NCI-H345 (cell line): ENCODE measurements at regions not wholly inside any gene's neighbourhood (a gene's known extent, or its start where the extent isn't known, plus 50 kb on each side); places are given as distances from the start of the nearest gene placed in this dataset.
"Not testable (repeated sequence)": the region's sequence is repeated elsewhere in the genome, so short reads cannot be mapped to it uniquely, and the experiment has no call there.

ENCODE experiments used
- DNase-seq: peaks from one replicate; lab custom pipeline; 2025; lab: John Stamatoyannopoulos, UW

DNA sequence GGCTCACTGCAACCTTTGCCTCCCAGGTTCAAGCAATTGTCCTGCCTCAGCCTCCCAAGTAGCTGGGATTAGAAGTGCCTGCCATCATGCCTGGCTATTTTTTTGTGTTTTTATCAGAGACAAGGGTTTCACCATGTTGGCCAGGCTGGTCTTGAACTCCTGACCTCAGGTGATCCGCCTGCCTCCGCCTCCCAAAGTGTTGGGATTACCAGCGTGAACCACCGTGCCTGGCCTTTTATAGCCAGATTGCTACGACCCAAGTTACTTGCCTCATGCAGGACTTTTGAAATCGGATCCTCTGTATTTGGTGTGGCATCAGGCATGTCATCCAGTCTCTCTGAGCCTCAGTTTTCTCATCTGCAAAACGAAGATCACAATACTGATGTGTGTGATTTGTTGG is 115.9 kb upstream of the MYCN start:
- not testable (repeated sequence) for DNase-seq

DNA sequence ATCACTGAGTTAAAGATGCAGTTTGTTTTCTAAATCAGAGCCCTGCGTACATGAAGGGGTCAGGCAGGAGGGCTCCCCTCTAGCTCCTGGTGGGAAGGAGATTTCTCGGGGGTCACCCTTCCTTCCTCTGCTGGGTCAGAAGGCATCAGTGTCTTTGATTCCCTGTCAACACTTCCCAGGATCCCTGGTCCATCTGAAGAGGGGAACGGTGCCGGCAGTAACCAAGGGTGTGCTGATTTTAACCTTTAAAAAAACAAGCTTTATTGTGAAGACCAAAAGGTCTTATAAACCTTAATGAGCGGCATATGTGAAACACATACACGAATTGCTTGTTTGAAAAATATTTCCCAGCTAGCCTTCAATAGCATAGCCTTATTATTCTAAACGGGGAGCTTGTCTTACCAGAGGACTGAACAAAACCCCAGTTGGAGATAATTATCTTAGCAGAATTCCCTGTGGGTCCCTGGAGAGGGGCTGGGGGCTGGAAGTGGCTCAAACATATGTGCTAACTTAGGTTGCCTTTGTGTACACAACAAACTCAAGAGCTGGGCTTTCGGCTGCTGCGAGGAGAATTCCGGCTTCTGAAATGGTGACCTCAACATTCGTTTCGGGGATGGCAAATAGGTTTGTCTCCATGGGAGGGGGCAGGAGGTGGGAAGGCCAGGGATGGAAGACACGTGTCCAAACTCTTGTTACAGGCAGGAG is 114.9 kb upstream of the MYCN start:
- DNase-seq = no peak

DNA sequence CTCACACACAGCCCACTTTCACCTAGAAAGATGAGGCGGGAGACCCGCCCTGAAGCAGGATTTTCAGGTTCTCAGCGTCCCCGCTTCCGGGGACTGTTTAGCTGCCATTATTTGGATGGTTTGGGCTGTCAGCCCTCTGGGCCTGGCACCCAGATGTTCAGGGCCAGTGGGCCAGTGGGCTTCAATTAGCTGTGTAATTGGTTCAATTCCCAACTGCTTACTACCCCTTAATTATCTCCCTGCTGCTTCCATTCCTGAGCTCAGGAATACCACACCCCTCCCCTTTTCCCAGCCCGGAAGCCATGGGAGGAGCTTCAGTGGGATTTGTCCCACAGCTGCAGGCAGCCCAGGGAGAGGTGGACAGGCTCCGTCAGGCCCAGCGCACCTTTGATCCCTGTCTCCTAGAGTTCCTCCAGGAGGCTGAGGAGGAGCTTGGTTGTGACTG is 114.1 kb upstream of the MYCN start:
- DNase-seq = no peak

DNA sequence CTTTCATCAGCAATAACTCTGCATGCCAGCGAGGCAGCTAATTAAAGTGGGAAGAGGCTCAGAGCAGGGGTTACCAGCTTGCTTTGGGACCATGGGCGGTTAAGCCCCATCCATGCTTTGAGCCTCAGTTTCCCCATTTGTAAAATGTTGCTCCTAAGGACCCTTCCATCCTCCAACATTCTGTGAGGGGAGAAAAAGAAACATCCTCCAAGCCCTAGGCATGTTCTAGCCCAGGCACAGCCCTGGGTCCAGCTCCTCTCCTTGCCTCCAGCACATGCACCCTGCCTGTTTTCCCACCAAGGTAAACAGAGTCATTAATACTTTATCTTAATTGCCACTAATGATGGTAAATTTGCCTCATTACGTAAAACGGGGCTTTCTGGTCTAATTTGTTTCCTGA is 113.3 kb upstream of the MYCN start:
- no peak for DNase-seq

DNA sequence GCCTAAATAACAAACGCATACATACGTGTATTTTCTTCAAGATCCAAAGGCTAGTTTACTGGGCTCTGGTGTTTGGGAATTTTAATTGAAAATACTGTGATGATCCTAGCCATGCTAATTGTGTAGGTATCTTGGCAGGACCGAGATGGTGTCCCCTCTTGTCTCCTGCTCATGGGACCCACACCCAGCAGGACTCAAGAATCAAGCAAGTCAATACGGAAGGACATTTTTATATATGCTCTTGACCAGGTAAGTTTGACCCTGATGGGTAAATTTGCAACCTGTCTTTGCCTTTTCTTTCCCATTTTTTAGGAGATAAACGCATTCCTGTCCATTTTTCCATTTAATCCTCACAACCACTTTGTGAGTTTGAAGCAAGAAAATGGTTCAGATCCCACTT is 111.8 kb upstream of the MYCN start:
- no peak for DNase-seq

DNA sequence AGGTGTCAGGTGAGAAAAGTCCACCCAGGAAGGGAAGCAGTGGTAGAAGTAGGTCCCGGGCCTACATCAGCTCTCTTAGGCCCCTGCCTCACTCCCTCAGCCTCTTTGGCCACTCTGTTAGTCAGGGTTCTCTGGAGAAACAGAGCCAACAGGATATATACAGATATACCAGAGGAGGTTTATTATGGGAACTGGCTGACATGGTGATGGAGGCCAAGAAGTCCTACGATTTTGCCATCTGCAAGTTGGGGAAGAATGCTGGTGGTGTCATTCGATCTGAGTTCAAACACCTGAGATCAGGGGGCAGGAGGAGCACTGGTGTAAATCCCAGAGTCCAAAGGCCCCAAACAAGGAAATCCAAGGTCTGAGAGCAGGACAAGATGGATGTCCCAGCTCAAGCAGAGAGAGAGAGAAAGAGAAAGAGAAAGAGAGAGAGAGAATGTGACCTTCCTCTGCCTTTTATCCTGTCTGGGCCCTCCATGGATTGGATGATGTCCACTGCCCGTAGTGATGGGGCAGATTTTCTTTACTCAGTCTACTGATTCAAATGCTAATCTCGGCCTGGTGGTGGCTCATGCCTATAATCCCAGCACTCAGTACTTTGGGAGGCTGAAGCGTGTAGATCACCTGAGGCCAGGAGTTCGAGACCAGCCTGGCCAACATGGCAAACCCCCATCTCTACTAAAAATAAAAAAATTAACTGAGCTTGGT is 111.1 kb upstream of the MYCN start:
- DNase-seq = no peak

DNA sequence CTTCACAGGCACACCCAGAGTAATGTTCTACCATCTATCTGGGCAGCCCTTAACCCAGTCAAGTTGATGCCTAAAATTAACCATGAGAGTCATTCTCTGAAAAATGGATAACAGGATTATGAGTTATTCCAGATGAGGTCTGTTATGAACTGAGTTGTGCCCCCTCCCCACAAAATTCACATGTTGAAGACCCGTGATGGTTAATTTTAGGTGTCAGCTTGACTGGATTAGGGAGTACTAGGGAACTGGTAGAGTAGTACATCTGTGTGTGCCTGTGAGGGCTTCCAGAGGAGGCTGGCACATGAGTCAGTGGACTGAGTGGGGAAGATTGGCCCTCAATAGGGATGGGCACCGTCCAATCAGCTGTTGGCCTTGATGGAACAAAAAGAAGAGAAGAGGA is 110.4 kb upstream of the MYCN start:
- DNase-seq = no peak

DNA sequence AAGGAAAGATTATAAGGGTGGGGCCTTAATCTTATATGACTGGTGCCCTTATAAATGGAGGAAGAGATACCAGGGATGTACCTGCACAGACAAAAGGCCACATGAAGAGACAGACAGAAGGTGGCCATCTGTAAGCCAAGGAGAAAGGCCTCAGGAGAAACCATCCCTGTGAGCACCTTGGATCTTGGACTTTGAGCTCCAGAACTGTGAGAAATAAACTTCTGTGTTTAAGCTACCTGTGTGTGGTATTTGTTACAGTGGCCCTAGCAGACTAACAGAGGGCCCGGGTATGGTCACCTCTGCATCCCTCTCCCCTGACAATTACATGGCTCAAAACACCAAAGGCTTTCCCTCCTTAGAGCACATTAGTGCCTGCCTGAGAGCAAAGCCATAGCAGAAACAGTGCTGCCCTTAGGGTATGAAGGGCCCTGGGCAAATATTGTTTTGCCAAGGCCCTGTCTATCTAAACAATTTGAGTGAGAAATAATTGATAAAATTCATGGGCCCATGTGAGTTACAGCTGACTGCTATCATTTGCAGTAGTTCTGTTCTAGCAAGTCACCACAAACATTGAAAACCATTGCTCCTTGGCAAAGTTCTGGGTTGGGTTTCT is 109.3 kb upstream of the MYCN start:
- DNase-seq = no peak

DNA sequence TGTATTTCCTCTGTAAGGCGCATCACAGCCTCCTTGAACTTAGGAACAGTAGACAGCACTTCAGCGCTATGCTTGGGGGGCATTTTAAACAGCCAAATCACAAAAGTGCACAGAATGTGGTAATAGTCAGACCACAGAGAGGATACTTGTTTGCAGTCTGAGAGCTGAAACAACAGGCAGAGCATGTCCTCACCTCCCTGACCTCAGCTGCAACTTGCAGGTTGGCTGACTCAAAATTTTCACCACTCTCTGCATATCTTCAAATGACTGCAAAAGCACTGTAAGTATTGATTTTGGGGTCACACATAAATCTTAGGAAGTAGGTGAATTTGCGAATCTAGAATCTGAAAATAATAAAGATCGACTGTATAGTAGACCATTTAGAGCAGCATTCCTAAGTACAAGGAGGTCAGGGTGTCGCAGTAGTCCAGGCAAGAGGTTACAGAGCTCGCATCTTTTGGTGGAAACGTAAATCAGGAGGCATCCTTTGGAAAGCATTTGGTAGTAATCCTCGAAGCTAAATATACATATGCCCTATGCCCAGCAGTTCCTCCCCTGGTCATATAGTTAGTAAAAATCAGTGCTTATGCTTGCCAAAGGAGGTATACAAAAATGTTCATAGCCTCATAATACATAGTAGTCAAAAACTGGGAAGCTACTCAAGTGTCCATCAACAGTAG is 108.2 kb upstream of the MYCN start:
- no peak for DNase-seq

DNA sequence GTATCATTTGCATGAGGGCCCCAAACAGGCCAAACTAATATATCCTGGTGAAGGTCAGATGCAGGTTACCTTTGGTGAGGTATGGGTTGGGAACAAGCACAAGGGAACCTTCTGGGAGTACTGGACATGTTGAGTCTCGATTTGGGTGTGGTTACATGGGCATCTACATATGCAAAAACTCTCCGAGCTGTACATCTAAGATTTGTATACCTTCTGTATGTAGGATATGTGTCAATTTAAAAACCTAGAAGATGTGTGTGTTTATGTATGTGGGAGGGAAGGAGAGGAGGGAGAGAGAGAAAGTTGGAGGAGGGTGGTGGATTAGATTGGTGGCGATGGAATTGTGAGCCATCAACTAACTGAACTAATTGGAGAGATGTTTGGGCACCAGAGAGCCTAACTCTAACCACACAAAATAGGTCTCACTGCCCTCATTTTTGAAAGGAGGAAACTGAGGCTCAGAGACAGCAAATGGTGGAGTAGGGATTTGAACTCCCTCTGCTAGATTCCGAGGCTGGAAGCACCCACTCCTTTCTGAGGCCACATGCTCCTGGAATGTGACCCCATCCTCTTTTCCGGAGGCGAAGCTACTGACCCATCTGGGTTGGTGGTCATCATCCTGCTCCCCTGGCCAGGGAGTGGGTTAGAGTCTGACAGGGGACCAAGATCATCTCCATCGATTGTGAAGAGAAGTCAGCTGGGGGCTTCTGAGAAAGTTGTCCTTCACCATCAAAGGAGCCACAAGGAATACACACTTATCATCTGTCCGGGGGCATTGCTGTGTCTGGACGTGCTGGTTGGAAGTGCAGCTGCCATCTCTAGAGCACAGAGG is 107.3 kb upstream of the MYCN start:
- no peak for DNase-seq

DNA sequence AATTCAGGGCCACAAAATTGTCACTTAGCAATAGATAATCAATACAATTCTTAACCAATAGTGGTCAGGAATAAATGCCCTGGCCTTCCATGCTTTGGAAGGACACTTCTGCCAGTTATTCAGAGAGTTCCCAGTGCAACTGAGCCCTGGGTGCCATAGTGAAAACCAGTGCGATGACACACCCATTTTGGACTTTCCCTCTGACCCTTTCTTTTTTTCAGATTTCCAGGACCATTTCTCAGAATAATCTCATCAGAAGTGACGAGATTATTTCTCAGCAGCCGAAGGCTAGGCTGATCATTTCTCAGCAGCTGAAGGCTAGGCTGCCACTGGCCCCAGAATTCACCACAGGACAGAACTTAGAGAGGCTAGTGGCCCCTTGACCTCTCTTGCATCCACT is 106.6 kb upstream of the MYCN start:
- no peak for DNase-seq

DNA sequence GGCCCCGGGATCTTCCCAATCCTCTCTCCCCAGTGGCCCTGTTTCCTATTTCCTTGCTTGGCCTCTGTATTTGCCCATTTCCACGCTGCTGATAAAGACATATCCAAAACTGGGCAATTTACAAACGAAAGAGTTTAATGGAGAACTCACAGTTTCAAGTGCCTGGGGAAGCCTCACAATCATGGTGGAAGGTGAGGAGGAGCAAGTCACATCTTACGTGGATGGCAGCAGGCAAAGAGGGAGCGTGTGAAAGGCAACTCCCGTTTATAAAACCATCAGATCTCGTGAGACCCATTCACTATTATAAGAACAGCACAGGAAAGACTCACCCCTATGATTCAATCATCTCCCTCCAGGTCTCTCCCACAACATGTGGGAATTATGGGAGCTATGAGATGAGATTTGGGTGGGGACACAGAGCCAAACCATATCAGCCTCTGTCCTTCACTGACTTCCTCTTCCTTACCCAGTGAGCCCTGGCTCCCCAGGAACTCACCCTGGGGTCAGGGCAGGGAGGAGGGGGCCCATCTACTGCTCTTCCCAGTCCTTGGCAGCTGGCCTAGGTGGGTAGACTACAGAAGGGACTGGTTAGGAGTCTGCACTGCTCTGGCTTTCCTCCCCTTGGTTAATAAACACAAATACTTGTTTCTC is 105.8 kb upstream of the MYCN start:
- no peak for DNase-seq

DNA sequence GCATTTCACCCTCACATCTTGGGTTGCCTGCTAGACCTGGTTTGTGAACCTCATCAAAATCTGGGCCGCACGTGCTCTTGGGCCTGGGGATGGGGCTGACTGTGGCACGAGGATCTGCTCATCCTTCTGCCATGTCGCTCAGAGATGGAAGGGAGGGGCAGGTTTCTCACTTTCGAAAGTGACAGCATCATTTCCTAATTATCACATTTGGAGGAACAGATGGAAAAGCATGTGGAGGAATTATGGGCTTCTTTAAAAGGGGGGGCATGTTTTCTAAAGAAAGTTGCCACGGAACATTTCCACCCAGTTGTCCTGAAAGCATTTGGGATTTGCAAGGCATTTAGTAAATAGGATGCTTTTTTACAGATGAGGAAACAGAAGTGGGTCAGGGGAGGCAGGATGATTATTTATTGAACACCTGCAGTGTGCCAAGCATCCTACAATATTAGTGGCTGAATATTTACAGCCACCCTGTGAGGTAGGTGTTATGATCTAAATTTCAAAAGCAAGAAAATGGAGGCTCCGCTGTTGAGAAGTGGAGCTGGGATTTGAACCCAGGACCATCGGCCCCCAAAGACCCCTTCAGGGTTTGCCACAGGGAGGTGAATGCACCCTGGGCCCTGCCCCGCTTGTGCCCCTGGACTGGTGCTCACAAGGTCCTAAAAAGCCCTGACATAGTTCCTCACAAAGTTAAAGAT is 104.2 kb upstream of the MYCN start:
- no peak for DNase-seq

DNA sequence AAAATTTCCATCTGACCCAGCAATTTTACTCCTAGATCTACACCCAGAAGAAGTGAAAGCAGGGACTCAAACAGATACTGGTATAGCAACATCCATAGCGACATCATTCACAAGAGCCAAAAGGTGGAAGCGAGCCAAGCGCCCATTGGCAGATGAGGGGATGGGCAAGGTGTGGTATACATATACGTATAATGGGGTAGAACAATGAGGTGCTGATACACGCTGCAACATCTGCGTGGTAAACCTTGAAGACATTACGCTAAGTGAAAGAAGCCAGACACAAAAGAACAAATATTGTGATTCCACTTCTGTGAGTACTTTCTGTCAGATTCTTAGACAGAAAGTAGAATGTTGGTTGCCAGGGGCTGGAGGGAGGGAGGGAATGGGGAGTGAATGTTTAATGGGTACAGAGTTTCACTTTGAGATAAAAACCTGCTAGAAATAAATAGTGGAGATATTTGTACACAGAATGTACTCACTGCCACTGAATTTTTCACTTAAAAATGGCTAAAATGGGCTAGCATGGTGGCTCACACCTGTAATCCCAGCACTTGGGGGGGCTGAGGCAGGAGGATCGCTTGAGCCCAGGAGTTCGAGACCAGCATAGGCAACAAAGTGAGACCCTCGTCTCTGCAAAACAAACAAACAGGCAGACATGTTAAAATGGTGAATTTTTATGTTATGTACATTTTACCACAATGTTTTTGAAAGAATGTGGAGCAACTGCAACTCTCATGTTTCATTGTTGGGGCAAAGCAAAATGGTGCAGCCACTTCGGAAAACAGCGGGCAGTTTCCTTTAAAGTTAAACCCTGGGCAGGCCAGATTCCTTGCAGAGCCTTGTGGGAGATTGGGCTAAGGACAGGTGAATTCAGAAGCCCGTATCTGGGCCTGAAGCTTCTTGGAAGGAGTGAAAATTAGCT is 103.4 kb upstream of the MYCN start:
- no peak for DNase-seq

DNA sequence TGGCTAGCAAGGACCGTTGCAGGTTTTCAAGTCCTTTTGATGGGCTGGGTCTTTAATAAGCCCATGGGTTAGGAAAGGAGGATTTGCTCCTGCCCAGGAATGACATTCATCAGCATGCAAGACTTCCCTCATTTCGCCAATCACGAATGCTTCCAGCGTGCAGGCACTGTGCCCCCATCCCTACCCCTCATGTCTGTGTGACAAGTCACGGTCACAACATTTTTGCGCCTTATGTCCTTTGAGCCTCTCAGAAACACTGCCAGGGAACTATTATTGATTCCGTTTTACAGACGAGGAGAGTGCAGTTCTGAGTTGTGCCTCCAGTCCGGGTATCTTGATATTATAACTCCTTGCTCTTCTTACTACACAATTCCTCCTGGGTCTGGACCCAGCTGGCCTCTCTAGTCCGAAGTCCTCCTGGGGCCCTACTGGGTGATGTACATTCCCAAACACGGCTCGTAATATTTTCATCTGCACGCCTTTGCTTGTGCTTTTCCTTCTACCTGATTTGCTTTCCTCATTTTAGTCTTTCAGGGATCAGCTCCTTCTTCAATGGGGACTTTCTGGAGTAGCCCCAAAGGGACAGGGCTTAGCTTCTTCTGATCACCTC is 101.8 kb upstream of the MYCN start:
- DNase-seq = no peak

DNA sequence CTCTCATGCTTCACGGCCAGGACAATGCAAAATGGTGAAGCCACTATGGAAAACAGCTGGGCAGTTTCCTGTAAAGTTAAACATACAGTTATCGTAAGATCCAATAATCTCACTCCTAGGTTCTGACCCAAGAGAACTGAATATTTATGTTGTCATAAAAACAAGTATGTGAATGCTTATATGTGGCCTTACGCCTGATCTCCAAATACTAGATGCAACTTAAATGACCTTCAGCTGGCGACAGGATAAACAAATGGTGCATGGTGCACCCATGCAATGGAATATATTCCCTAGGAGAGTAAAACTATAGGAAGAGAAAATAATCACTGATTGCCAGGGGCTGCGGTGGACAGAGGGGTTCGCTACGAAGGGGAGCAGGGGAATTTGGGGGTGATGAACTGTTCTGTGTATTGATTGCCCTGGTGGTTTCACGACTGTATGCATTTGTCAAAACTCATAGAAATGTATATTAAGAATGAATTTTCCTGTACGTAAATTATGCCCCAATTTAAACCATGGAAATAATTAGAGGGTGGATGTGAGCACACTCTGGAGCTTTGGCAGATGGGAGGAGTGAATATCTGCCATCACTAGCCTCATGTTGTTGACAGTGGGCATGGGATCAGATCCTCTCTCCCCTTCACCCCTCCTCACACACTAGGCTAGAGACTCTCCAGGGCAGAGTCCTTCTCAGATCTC is 100.8 kb upstream of the MYCN start:
- no peak for DNase-seq

DNA sequence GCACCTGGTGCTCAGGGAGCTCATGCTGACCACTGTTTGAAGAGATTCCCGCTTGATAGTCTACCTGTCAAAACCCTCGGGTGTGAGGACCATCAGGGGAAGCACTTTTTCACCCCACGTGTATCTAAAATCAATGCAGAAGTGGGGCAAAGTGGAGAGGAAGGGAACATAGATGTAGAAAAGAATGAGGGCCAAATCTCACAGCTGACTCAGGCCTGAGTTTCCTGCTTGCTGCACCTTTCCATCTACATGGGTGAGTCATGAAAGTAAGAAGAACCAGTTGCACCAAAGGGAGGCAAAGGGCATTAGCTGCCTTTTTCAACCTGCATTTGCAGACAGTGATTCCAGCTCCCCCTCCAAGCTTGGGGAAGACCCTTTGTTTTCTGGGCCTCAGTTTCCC is 100.2 kb upstream of the MYCN start:
- no peak for DNase-seq

DNA sequence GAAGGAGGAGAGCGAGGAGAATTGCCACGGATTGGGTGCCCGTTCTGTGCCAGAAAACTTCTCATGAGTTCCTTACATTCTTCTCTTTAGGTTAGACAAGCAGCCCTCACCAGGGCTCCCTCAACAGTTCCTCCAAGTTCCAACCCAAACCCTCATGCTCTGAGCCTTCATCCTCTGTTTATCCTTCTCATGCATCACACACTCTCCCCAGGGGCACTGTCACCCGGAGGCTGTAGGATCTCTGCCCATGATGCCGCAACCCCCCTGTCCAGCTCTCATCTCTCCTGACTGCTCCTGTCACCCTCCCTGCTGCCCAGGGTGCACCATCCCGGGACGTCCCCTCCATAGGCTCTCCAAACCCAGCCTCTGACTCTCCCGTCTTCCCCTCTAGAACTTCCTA is 99.4 kb upstream of the MYCN start:
- no peak for DNase-seq
